ENCODE measurements at regions not wholly inside any gene's neighbourhood (a gene's known extent, or its start where the extent isn't known, plus 50 kb on each side); places are given as distances from the start of the nearest gene placed in this dataset.
A peak's percentile ranks its signal among the peaks of the same experiment; 100 is the strongest.

GRCh38 chr2:64212346-64212745 is 68.1 kb upstream of the PELI1 start:
- no peaks in the 10 kb centered on the region for H3K36me3 ChIP-seq
- TF ChIP-seq CTCF (IDR thresholded peaks at IDR 0.05) (no peak), POLR2A (IDR thresholded peaks at IDR 0.05) (no peak)
- H3K4me1 ChIP-seq, result peaks cover 0 to 20% (median 9%) of the 10 kb centered on the region in 4 donors
- no peaks in the 10 kb centered on the region for H3K9me3 ChIP-seq
- no peak for DNase-seq
- H3K4me3 ChIP-seq, result no peak overlapping the region
- H3K27me3 ChIP-seq, result no peaks in the 10 kb centered on the region
- peak overlapping the region in 2 of 4 donors; percentile 74 to 75 for H3K27ac ChIP-seq

DNA sequence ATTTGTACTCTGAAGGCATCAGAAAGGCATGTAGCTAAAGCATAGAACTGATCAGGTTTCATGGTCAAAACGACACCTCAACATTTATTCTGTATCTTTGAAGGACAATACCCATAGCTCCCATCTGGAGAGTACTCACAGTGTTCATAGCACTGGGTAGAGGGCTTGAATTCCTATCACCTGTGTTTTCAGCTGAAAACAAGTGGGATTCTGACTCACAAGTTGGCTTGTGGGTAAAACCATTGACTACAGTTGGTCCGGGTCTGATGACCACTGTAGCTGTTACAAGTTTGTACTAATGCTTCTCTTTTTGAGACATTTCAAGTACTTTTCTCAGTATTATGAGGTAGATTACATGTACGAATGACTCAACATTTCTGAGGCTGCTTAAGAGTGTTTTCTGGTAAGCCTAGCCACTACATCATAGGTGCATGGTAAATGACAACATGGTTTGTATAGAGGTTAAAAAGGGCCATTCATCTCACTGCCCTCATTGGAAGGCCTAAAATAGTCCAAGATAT is 68.6 kb upstream of the PELI1 start:
- no peak overlapping the region for H3K4me3 ChIP-seq
- DNase-seq, result no peak
- H3K27me3 ChIP-seq, result no peaks in the 10 kb centered on the region
- no peaks in the 10 kb centered on the region for H3K9me3 ChIP-seq
- no peaks in the 10 kb centered on the region for H3K36me3 ChIP-seq
- H3K27ac ChIP-seq, result peak overlapping the region; percentile 35 to 75 (median 68)
- H3K4me1 ChIP-seq, result peaks cover 0 to 20% (median 9%) of the 10 kb centered on the region in 4 donors
- TF ChIP-seq CTCF (IDR thresholded peaks at IDR 0.05) (no peak), POLR2A (IDR thresholded peaks at IDR 0.05) (no peak)

- Histone ChIP-seq H3K4me3 (no peak overlapping the region), H3K9me3 (no peaks in the 10 kb centered on the region), H3K27me3 (no peaks in the 10 kb centered on the region), H3K36me3 (no peaks in the 10 kb centered on the region), H3K4me1 (peaks cover 0 to 20% (median 9%) of the 10 kb centered on the region in 4 donors), H3K27ac (peak overlapping the region; percentile 42 to 75 (median 68))
- TF ChIP-seq POLR2A (IDR thresholded peaks at IDR 0.05), result no peak
- TF ChIP-seq CTCF (IDR thresholded peaks at IDR 0.05), result no peak
- DNase-seq, result peak in 2 of 3 donors; percentile 38 to 54
These were observed 69.5 kb upstream of the PELI1 start for GRCh38 chr2:64213532-64214275.

- DNase-seq, result peak in 2 of 3 donors; percentile 40 to 67
- no peaks in the 10 kb centered on the region for H3K9me3 ChIP-seq
These were observed 70.3 kb upstream of the PELI1 start for GRCh38 chr2:64214281-64215115.

More at GRCh38 chr2:64214281-64215115, 70.3 kb upstream of the PELI1 start:
- Histone ChIP-seq H3K27ac (peak overlapping the region; percentile 42 to 75 (median 68)), H3K4me1 (peaks cover 0 to 20% (median 9%) of the 10 kb centered on the region in 4 donors), H3K4me3 (no peak overlapping the region), H3K36me3 (no peaks in the 10 kb centered on the region), H3K27me3 (no peaks in the 10 kb centered on the region)
- TF ChIP-seq CTCF (IDR thresholded peaks at IDR 0.05) (no peak), POLR2A (IDR thresholded peaks at IDR 0.05) (no peak)

Measured in Peyer's patch (tissue), 4 donors.